HepG2 (cell line): ENCODE measurements at regions not wholly inside any gene's neighbourhood (a gene's known extent, or its start where the extent isn't known, plus 50 kb on each side); places are given as distances from the start of the nearest gene placed in this dataset.

Experiments
- AGO1 ChIP-seq: fragments of 200-400 bp; formaldehyde crosslinking; IDR thresholded peaks from 2 replicates; pipeline ENCODE4 v1.6.1; 2017; ENCODE audit warnings: mild to moderate bottlenecking, low read depth, low read length, moderate library complexity; ENCODE audit not compliant: poor library complexity, severe bottlenecking
- AKAP8 ChIP-seq: sonication (generic); formaldehyde crosslinking; IDR thresholded peaks from 2 replicates; pipeline ENCODE4 v1.5.1; 2020; ENCODE audit warnings: mild to moderate bottlenecking, missing genetic modification reagents
- CAMTA2 ChIP-seq: sonication (generic); formaldehyde crosslinking; IDR thresholded peaks from 2 replicates; pipeline ENCODE4 v1.4.0; 2020; ENCODE audit warnings: mild to moderate bottlenecking, missing genetic modification reagents, borderline replicate concordance
- FOXO1 ChIP-seq: sonication (generic); formaldehyde crosslinking; IDR thresholded peaks from 2 replicates; pipeline ENCODE4 v1.4.0; 2020; ENCODE audit warnings: missing genetic modification reagents
- GFI1 ChIP-seq: sonication (generic); formaldehyde crosslinking; IDR thresholded peaks from 2 replicates; pipeline ENCODE4 v1.5.0; 2020; ENCODE audit warnings: missing genetic modification reagents, mild to moderate bottlenecking, borderline replicate concordance
- HNRNPL ChIP-seq: fragments of 200-400 bp; formaldehyde crosslinking; IDR thresholded peaks from 2 replicates; pipeline ENCODE4 v1.6.1; 2017; ENCODE audit warnings: mild to moderate bottlenecking, low read depth, low read length
- MTF1 ChIP-seq: sonication (generic); formaldehyde crosslinking; IDR thresholded peaks from 2 replicates; pipeline ENCODE4 v1.5.0; 2020; ENCODE audit warnings: missing genetic modification reagents
- RXRA ChIP-seq: sonication (generic); formaldehyde crosslinking; IDR thresholded peaks from 2 replicates; pipeline ENCODE4 v1.5.1; 2020; ENCODE audit warnings: missing genetic modification reagents
- ZBTB20 ChIP-seq: sonication (generic); formaldehyde crosslinking; IDR thresholded peaks from 2 replicates; pipeline ENCODE4 v1.8.1; 2023; ENCODE audit warnings: missing genetic modification reagents, low read depth, mild to moderate bottlenecking, borderline replicate concordance
- ZFP37 ChIP-seq: sonication (generic); formaldehyde crosslinking; IDR thresholded peaks from 2 replicates; pipeline ENCODE4 v1.4.0; 2020; ENCODE audit warnings: missing genetic modification reagents, borderline replicate concordance
- ZNF232 ChIP-seq: sonication (generic); formaldehyde crosslinking; IDR thresholded peaks from 2 replicates; pipeline ENCODE4 v1.4.0; 2020; ENCODE audit warnings: missing genetic modification reagents, borderline replicate concordance
- ZNF282 ChIP-seq: fragments of 450-650 bp; IDR thresholded peaks from 2 replicates; pipeline ENCODE4 v1.6.1; 2018; ENCODE audit not compliant: partially characterized antibody
- ZNF354B ChIP-seq: sonication (generic); formaldehyde crosslinking; IDR thresholded peaks from 2 replicates; pipeline ENCODE4 v1.8.0; 2022; ENCODE audit warnings: mild to moderate bottlenecking, missing genetic modification reagents
- ZNF446 ChIP-seq: sonication (generic); formaldehyde crosslinking; IDR thresholded peaks from 2 replicates; pipeline ENCODE4 v1.5.0; 2020; ENCODE audit warnings: mild to moderate bottlenecking, missing genetic modification reagents
- ZNF547 ChIP-seq: sonication (generic); formaldehyde crosslinking; IDR thresholded peaks from 2 replicates; pipeline ENCODE4 v1.5.1; 2020; ENCODE audit warnings: mild to moderate bottlenecking, missing genetic modification reagents
- ZNF780A ChIP-seq: sonication (generic); formaldehyde crosslinking; IDR thresholded peaks from 2 replicates; pipeline ENCODE4 v1.8.0; 2022; ENCODE audit warnings: mild to moderate bottlenecking, missing genetic modification reagents, moderate library complexity
- TF ChIP-seq, protein P1 (sequence below): IDR thresholded peaks from 2 replicates; pipeline ENCODE4 v1.6.1; 2016; ENCODE audit warnings: low read depth
- TF ChIP-seq, protein P2 (sequence below): sonication (generic); formaldehyde crosslinking; IDR thresholded peaks from 2 replicates; pipeline ENCODE4 v1.8.0; 2023; ENCODE audit warnings: mild to moderate bottlenecking, missing genetic modification reagents
- TF ChIP-seq, protein P3 (sequence below): sonication (generic); formaldehyde crosslinking; IDR thresholded peaks from 2 replicates; pipeline ENCODE4 v1.5.0; 2020; ENCODE audit warnings: missing genetic modification reagents, mild to moderate bottlenecking, borderline replicate concordance
- TF ChIP-seq, protein P4 (sequence below): sonication (generic); formaldehyde crosslinking; IDR thresholded peaks from 2 replicates; pipeline ENCODE4 v1.4.0; 2020; ENCODE audit warnings: mild to moderate bottlenecking, missing genetic modification reagents
- TF ChIP-seq, protein P5 (sequence below): sonication (generic); formaldehyde crosslinking; IDR thresholded peaks from 2 replicates; pipeline ENCODE4 v1.4.0; 2020; ENCODE audit warnings: missing genetic modification reagents
- TF ChIP-seq, protein P6 (sequence below): sonication (generic); formaldehyde crosslinking; IDR thresholded peaks from 2 replicates; pipeline ENCODE4 v1.8.0; 2022; ENCODE audit warnings: mild to moderate bottlenecking, missing genetic modification reagents

DNA sequence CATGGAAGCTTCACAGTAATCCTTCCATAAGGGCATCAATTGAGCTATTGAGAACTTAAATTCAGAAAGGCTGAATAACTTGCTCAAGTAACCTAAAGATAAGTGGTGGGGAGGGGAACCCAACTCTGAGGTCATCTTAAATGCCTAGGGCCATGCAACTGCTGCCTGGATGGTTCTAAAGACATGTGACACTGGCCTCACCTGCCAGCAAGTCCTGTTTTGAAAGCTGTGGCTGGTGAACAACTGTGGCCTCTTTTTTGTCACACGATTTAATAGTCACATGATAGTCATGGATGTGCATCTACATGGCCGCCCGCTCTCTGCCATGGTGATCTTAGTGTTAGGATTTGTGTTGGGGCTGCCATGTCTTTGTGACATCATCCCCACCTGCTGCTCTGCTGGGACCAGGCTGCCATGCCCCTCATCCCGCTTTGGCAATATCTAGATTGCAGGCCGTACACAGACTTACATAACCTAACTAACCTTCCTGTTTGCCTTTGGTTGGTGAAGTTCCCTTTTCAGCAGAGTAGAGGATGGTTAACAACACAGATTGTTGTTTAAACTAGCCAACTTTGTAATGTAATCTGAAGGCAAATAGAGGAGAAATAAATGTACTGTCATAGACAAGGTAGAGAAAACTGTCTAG lies 177.9 kb upstream of the SH3BP4 start (continued):
- TF ChIP-seq, protein P1, sequence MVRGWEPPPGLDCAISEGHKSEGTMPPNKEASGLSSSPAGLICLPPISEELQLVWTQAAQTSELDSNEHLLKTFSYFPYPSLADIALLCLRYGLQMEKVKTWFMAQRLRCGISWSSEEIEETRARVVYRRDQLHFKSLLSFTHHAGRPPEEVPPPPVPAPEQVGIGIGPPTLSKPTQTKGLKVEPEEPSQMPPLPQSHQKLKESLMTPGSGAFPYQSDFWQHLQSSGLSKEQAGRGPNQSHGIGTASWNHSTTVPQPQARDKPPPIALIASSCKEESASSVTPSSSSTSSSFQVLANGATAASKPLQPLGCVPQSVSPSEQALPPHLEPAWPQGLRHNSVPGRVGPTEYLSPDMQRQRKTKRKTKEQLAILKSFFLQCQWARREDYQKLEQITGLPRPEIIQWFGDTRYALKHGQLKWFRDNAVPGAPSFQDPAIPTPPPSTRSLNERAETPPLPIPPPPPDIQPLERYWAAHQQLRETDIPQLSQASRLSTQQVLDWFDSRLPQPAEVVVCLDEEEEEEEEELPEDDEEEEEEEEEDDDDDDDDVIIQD (CRISPR knock-in tag) = peak; percentile 71; the same call in 1 of the 2 replicates
- no peak for TF ChIP-seq ZFP37 (CRISPR knock-in tag)
- no peak for TF ChIP-seq GFI1 (CRISPR knock-in tag)
- no peak for TF ChIP-seq ZBTB20 (CRISPR knock-in tag)
- TF ChIP-seq, protein P2, sequence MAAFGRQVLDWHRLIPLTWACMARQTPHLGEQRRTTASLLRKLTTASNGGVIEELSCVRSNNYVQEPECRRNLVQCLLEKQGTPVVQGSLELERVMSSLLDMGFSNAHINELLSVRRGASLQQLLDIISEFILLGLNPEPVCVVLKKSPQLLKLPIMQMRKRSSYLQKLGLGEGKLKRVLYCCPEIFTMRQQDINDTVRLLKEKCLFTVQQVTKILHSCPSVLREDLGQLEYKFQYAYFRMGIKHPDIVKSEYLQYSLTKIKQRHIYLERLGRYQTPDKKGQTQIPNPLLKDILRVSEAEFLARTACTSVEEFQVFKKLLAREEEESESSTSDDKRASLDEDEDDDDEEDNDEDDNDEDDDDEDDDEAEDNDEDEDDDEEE (CRISPR knock-in tag) = 0 out of 2 replicates have a peak, but pooled peaks have one; percentile 37
- TF ChIP-seq ZNF354B (CRISPR knock-in tag) = no peak
- TF ChIP-seq, protein P3, sequence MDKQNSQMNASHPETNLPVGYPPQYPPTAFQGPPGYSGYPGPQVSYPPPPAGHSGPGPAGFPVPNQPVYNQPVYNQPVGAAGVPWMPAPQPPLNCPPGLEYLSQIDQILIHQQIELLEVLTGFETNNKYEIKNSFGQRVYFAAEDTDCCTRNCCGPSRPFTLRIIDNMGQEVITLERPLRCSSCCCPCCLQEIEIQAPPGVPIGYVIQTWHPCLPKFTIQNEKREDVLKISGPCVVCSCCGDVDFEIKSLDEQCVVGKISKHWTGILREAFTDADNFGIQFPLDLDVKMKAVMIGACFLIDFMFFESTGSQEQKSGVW (CRISPR knock-in tag) = no peak
- no peak for TF ChIP-seq AGO1
- no peak for TF ChIP-seq CAMTA2 (CRISPR knock-in tag)
- TF ChIP-seq, protein P4, sequence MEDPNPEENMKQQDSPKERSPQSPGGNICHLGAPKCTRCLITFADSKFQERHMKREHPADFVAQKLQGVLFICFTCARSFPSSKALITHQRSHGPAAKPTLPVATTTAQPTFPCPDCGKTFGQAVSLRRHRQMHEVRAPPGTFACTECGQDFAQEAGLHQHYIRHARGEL (CRISPR knock-in tag) = no peak
- TF ChIP-seq ZNF780A = no peak
- TF ChIP-seq ZNF547 (CRISPR knock-in tag) = no peak
- TF ChIP-seq, protein P5, sequence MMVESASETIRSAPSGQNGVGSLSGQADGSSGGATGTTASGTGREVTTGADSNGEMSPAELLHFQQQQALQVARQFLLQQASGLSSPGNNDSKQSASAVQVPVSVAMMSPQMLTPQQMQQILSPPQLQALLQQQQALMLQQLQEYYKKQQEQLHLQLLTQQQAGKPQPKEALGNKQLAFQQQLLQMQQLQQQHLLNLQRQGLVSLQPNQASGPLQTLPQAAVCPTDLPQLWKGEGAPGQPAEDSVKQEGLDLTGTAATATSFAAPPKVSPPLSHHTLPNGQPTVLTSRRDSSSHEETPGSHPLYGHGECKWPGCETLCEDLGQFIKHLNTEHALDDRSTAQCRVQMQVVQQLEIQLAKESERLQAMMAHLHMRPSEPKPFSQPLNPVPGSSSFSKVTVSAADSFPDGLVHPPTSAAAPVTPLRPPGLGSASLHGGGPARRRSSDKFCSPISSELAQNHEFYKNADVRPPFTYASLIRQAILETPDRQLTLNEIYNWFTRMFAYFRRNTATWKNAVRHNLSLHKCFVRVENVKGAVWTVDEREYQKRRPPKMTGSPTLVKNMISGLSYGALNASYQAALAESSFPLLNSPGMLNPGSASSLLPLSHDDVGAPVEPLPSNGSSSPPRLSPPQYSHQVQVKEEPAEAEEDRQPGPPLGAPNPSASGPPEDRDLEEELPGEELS = peak; percentile 54; the same call in 1 of the 2 replicates
- no peak for TF ChIP-seq AKAP8 (CRISPR knock-in tag)
- TF ChIP-seq MTF1 = no peak
- TF ChIP-seq RXRA (CRISPR knock-in tag) = no peak
- 0 out of 2 replicates have a peak, but pooled peaks have one; percentile 40 for TF ChIP-seq ZNF446 (CRISPR knock-in tag)
- no peak for TF ChIP-seq ZNF282
- no peak for TF ChIP-seq FOXO1
- TF ChIP-seq HNRNPL = no peak
- no peak for TF ChIP-seq ZNF232
- TF ChIP-seq, protein P6, sequence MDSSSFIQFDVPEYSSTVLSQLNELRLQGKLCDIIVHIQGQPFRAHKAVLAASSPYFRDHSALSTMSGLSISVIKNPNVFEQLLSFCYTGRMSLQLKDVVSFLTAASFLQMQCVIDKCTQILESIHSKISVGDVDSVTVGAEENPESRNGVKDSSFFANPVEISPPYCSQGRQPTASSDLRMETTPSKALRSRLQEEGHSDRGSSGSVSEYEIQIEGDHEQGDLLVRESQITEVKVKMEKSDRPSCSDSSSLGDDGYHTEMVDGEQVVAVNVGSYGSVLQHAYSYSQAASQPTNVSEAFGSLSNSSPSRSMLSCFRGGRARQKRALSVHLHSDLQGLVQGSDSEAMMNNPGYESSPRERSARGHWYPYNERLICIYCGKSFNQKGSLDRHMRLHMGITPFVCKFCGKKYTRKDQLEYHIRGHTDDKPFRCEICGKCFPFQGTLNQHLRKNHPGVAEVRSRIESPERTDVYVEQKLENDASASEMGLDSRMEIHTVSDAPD (CRISPR knock-in tag) = no peak
